Aorta (tissue), 5 donors: ENCODE measurements at regions not wholly inside any gene's neighbourhood (a gene's known extent, or its start where the extent isn't known, plus 50 kb on each side); places are given as distances from the start of the nearest gene placed in this dataset.

Experiments
- ATAC-seq: fragments of 200-7000 bp; cut with Tn5 transposase; one replicate; pipeline ENCODE4 v1.9.1; 2022; ENCODE audit warnings: moderate library complexity; ENCODE audit not compliant: low FRiP score
- DNase-seq, 2 donors: peaks; one replicate each; pipeline ENCODE4 v3.0.0-alpha.2; 2020
- H3K27ac ChIP-seq, 2 donors: one replicate each; pipeline ENCODE4 v1.5.1; 2013; ENCODE audit warnings: low read length in 2 of 2, mild to moderate bottlenecking in 2 of 2, moderate library complexity in 2 of 2, control low read depth in 1 of 2, inconsistent platforms in 1 of 2, low read depth in 1 of 2
- H3K27me3 ChIP-seq, 2 donors: one replicate each; pipeline ENCODE4 v1.6.1; 2013; ENCODE audit warnings: control low read depth in 1 of 2, low read length in 1 of 2, mild to moderate bottlenecking in 1 of 2, moderate library complexity in 1 of 2; ENCODE audit not compliant: insufficient read depth in 2 of 2, control insufficient read depth in 1 of 2
- H3K36me3 ChIP-seq, 2 donors: one replicate each; pipeline ENCODE4 v1.6.1; 2013; ENCODE audit warnings: control low read depth in 1 of 2, low read length in 1 of 2, mild to moderate bottlenecking in 1 of 2; ENCODE audit not compliant: insufficient read depth in 2 of 2, control insufficient read depth in 1 of 2
- H3K4me1 ChIP-seq, 2 donors: one replicate each; pipeline ENCODE4 v1.6.1; 2013; ENCODE audit warnings: low read length in 2 of 2, control low read depth in 1 of 2, mild to moderate bottlenecking in 1 of 2, moderate library complexity in 1 of 2; ENCODE audit not compliant: insufficient read depth in 2 of 2, control insufficient read depth in 1 of 2
- H3K4me3 ChIP-seq, 2 donors: one replicate each; pipeline ENCODE4 v1.5.1; 2013; ENCODE audit warnings: low read length in 2 of 2, control low read depth in 1 of 2, mild to moderate bottlenecking in 1 of 2
- H3K9me3 ChIP-seq: one replicate; pipeline ENCODE4 v1.6.1; 2013; ENCODE audit warnings: mild to moderate bottlenecking, low read length; ENCODE audit not compliant: control insufficient read depth
- WGBS, 2 donors: extraction: QIAGEN DNeasy Blood & Tissue Kit; methylation state at CpG; one replicate each; pipeline ENCODE4 v1.1.7; 2013; 5-methylcytosine and 5-hydroxymethylcytosine counted together
- intact Hi-C, 2 donors: fragments of 100-400 bp; cut with DNase I; formaldehyde crosslinking; loops; one replicate each; pipeline versions ENCODE4 v1.14.2 to v1.15.0; 2022
- donor health status: healthy with polysubstance abuse.
- donor health status: Bipolar disorder and iron deficiency.
- donor health status: DM: no; HTN: no; CAD: no.
- donor health status: DM: no; HTN: no; CAD: no.
- donor health status: DM: yes; HTN: yes; CAD: no.

DNA sequence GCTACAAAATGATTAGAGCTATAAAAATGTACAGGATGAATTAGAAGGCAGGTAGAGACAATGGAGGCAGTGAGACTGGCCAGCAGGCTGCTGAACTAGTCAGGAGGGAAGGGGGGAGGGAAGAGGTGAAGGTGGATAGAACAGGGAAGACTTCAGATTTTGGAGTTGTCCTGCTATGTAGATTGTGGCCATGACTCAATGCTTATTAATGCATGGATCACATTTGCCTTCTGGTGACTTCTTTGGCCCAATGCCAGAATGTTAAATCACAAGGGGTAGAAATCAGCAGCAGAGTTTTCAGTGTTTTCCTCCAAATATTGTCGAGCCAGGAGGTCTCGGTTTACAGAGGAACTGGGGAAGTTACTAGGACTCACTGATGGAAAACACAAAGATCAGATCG is 346.6 kb downstream of the AASDHPPT start:
- ATAC-seq (no peak), DNase-seq (no peak)
- WGBS, 2 donors: 67 to 74% methylated on average over 3 of the region's 3 CpGs
- Histone ChIP-seq H3K9me3 (no peaks in the 10 kb centered on the region), H3K4me3 (no peak overlapping the region), H3K27ac (no peak overlapping the region), H3K27me3 (no peaks in the 10 kb centered on the region), H3K4me1 (no peaks in the 10 kb centered on the region), H3K36me3 (no peaks in the 10 kb centered on the region)
- intact Hi-C loops: no loop called here

GRCh38 chr11:106425819-106426218 is 348.4 kb downstream of the AASDHPPT start:
- no peak for DNase-seq
- no peak overlapping the region for H3K27ac ChIP-seq
- H3K4me3 ChIP-seq: no peak overlapping the region
- H3K4me1 ChIP-seq: no peaks in the 10 kb centered on the region
- intact Hi-C loops: no loop called here
- H3K36me3 ChIP-seq: no peaks in the 10 kb centered on the region
- no peak for ATAC-seq
- no peaks in the 10 kb centered on the region for H3K27me3 ChIP-seq
- 83 to 89% methylated on average over 2 of the region's 2 CpGs for WGBS, 2 donors
- H3K9me3 ChIP-seq: no peaks in the 10 kb centered on the region

DNA sequence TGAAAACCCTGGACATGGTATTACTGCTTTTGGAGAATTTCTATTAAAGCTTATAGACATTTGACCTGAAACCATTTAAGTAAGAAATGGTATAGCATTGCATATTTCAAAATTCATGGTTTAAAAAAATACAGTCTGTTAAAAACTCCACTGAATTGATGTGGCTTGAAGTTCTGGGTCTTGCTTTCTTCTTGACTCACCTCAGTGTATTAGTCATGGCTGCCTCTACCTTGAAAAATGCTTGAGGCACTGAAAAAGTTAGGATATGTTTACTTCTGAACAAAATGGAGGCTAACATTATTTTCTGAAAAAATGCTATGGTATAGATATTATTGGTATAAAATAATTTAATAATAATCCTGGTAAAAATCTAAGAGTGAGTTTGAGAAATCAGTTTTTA is 349.2 kb downstream of the AASDHPPT start:
- no peaks in the 10 kb centered on the region for H3K4me1 ChIP-seq
- H3K27ac ChIP-seq: no peak overlapping the region
- no peak for ATAC-seq
- H3K9me3 ChIP-seq: no peaks in the 10 kb centered on the region
- intact Hi-C loops: no loop called here
- H3K4me3 ChIP-seq: no peak overlapping the region
- no peaks in the 10 kb centered on the region for H3K27me3 ChIP-seq
- DNase-seq: no peak
- H3K36me3 ChIP-seq: no peaks in the 10 kb centered on the region

DNA sequence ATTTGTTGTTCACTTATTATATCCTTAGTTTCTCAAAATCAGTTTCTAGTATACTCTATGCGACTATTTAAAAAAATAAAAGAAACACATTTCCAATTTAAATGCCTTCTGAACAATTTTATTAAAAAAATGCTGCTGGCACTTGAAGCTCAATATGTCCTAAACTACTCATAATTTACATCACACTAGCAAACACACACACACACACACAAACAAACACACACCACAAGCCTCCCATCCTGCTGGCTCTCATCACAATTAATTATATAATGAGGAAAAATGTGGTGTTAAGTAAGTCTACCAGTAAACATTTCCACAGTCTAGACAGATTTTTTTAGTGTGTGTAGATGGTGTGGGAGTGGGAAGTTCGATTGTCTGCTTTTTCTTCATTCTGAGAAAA is 350.3 kb downstream of the AASDHPPT start:
- DNase-seq (no peak), ATAC-seq (no peak)
- Histone ChIP-seq H3K4me1 (no peaks in the 10 kb centered on the region), H3K9me3 (no peaks in the 10 kb centered on the region), H3K4me3 (no peak overlapping the region), H3K36me3 (no peaks in the 10 kb centered on the region), H3K27me3 (no peaks in the 10 kb centered on the region), H3K27ac (no peak overlapping the region)
- WGBS, 2 donors: 72 to 78% methylated on average over 2 of the region's 2 CpGs
- intact Hi-C loops: no loop called here

DNA sequence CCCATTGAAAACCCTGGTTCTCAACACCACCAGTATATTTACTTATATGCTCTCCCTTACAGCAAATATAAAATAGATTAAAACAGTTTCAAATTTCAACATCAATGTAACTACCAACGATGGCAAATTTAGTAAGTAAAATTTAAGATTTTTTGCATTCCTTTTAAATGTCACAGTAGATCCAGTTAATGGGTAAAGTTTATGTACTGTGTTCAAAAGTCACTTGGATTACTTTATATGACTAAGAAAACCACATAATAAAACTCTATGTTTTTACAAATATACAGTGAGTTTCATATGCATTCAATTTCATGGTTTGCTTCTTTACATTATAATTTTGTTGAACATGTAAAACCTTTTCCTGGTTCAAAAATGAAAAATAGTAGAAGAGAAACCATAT is 364.6 kb downstream of the AASDHPPT start:
- no peaks in the 10 kb centered on the region for H3K36me3 ChIP-seq
- no peaks in the 10 kb centered on the region for H3K4me1 ChIP-seq
- ATAC-seq: no peak
- 77 to 80% methylated on average over 1 of the region's 1 CpG for WGBS, 2 donors
- no peaks in the 10 kb centered on the region for H3K9me3 ChIP-seq
- H3K4me3 ChIP-seq: no peak overlapping the region
- DNase-seq: no peak
- intact Hi-C loops: no loop called here
- H3K27ac ChIP-seq: no peak overlapping the region
- H3K27me3 ChIP-seq: no peaks in the 10 kb centered on the region

DNA sequence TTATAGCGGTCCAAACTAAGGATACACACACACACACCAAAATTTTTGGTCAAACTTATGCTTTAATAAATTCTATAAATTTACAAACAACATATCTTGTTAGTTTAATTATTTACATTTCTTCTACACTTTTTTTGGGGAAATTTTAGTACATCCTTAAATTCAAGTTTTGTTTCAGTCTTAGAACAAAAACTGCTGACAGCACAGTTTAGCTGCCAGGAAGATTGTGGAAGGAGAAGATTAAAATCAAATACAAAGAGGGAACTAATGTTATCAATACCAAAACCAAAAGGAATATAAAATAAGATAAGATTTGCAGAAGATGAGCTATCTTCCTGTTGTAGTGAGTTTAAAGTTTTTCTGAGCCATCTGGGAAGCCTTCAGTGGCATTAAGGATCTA is 368.8 kb downstream of the AASDHPPT start:
- ATAC-seq: no peak
- 96 to 97% methylated on average over 1 of the region's 1 CpG for WGBS, 2 donors

GRCh38 chr11:106446955-106447354 is 369.5 kb downstream of the AASDHPPT start:
- Histone ChIP-seq H3K4me1 (no peaks in the 10 kb centered on the region), H3K9me3 (no peaks in the 10 kb centered on the region), H3K4me3 (no peak overlapping the region), H3K27me3 (no peaks in the 10 kb centered on the region), H3K27ac (no peak overlapping the region), H3K36me3 (no peaks in the 10 kb centered on the region)
- ATAC-seq: no peak
- 70 to 72% methylated on average over 4 of the region's 4 CpGs for WGBS, 2 donors
- no peak for DNase-seq
- intact Hi-C loops: no loop called here

More for the DNA sequence above, 368.8 kb downstream of the AASDHPPT start:
- Histone ChIP-seq H3K36me3 (no peaks in the 10 kb centered on the region), H3K4me1 (no peaks in the 10 kb centered on the region), H3K27ac (no peak overlapping the region), H3K4me3 (no peak overlapping the region), H3K9me3 (no peaks in the 10 kb centered on the region), H3K27me3 (no peaks in the 10 kb centered on the region)
- intact Hi-C loops: no loop called here
- DNase-seq: no peak

- 33 to 35% methylated on average over 5 of the region's 5 CpGs for WGBS, 2 donors
- DNase-seq: no peak
- no peaks in the 10 kb centered on the region for H3K36me3 ChIP-seq
- no peaks in the 10 kb centered on the region for H3K4me1 ChIP-seq
- ATAC-seq: no peak
- intact Hi-C loops: no loop called here
- no peaks in the 10 kb centered on the region for H3K27me3 ChIP-seq
- H3K4me3 ChIP-seq: no peak overlapping the region
- no peaks in the 10 kb centered on the region for H3K9me3 ChIP-seq
- no peak overlapping the region for H3K27ac ChIP-seq
Measured at GRCh38 chr11:106447631-106448191, 370.2 kb downstream of the AASDHPPT start.

- WGBS, 2 donors: 88 to 93% methylated on average over 3 of the region's 3 CpGs
- no peaks in the 10 kb centered on the region for H3K36me3 ChIP-seq
- no peaks in the 10 kb centered on the region for H3K27me3 ChIP-seq
- no peak overlapping the region for H3K4me3 ChIP-seq
- DNase-seq: no peak
- H3K4me1 ChIP-seq: no peaks in the 10 kb centered on the region
- intact Hi-C loops: no loop called here
- no peak for ATAC-seq
- H3K27ac ChIP-seq: no peak overlapping the region
- H3K9me3 ChIP-seq: no peaks in the 10 kb centered on the region
Measured at GRCh38 chr11:106449763-106450162, 372.3 kb downstream of the AASDHPPT start.
